HG03571 (cell line): ENCODE measurements at regions not wholly inside any gene's neighbourhood (a gene's known extent, or its start where the extent isn't known, plus 50 kb on each side); places are given as distances from the start of the nearest gene placed in this dataset.
"Not testable (repeated sequence)": the region's sequence is repeated elsewhere in the genome, so short reads cannot be mapped to it uniquely, and the experiment has no call there.

ENCODE experiments used
- ATAC-seq: cut with Tn5 transposase; IDR thresholded peaks from one replicate; pipeline ENCODE4 v1.9.1; 2021; ENCODE audit not compliant: unreplicated experiment

GRCh38 chr4:114236171-114236769, 256.8 kb upstream of the ARSJ start:
- ATAC-seq, result no peak

GRCh38 chr4:114237997-114238396, 258.6 kb upstream of the ARSJ start:
- ATAC-seq, result no peak

GRCh38 chr4:114249561-114249960, 270.1 kb upstream of the ARSJ start:
- ATAC-seq, result no peak

- ATAC-seq, result no peak
Observed at GRCh38 chr4:114249976-114250375, 270.5 kb upstream of the ARSJ start.

- ATAC-seq, result no peak
Observed at GRCh38 chr4:114250439-114250891, 271.0 kb upstream of the ARSJ start.

GRCh38 chr4:114251020-114251419, 271.6 kb upstream of the ARSJ start:
- no peak for ATAC-seq

GRCh38 chr4:114252499-114252898, 273.1 kb upstream of the ARSJ start:
- ATAC-seq, result no peak

GRCh38 chr4:114257501-114257900, 278.1 kb upstream of the ARSJ start:
- no peak for ATAC-seq

- not testable (repeated sequence) for ATAC-seq
Observed at GRCh38 chr4:114262421-114262820, 283.0 kb upstream of the ARSJ start.

- ATAC-seq, result no peak
Observed at GRCh38 chr4:114263233-114263632, 283.8 kb upstream of the ARSJ start.

GRCh38 chr4:114264452-114264851, 285.0 kb upstream of the ARSJ start:
- ATAC-seq, result no peak

GRCh38 chr4:114264877-114265291, 285.4 kb upstream of the ARSJ start:
- no peak for ATAC-seq

GRCh38 chr4:114265342-114265741, 285.9 kb upstream of the ARSJ start:
- ATAC-seq, result no peak

GRCh38 chr4:114267976-114268375, 288.5 kb upstream of the ARSJ start:
- ATAC-seq, result no peak

GRCh38 chr4:114271031-114271430, 291.6 kb upstream of the ARSJ start:
- ATAC-seq, result no peak

- no peak for ATAC-seq
Observed at GRCh38 chr4:114272226-114272625, 292.8 kb upstream of the ARSJ start.

- ATAC-seq, result no peak
Observed at GRCh38 chr4:114273238-114273637, 293.8 kb upstream of the ARSJ start.

GRCh38 chr4:114277690-114278089, 298.2 kb upstream of the ARSJ start:
- ATAC-seq, result no peak

- no peak for ATAC-seq
Observed at GRCh38 chr4:114279066-114279465, 299.6 kb upstream of the ARSJ start.

GRCh38 chr4:114279711-114280110, 300.3 kb upstream of the ARSJ start:
- no peak for ATAC-seq

GRCh38 chr4:114280645-114281044, 301.2 kb upstream of the ARSJ start:
- ATAC-seq, result no peak

GRCh38 chr4:114281164-114281960, 301.9 kb upstream of the ARSJ start:
- no peak for ATAC-seq

- ATAC-seq, result no peak
Observed at GRCh38 chr4:114282937-114283336, 303.5 kb upstream of the ARSJ start.
